ENCODE measurements at regions not wholly inside any gene's neighbourhood (a gene's known extent, or its start where the extent isn't known, plus 50 kb on each side); places are given as distances from the start of the nearest gene placed in this dataset.

DNA sequence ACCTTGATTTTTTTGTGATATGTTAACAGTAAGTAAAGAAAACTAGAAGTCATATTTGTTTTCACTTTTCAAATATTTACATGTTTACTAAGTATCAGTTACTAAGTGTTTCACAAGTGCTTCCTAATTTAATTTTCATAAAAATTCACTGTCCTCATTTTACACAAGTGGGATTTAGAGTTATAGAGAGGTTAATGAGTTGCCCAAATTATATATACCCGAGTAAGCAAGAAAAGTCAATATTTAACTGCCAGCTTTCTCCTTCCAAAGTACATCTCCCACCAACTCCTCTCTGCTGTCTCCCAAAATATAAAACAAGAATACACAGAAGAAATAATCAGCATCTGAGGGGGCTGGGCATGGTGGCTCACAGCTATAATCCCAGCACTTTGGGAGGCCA lies 896.7 kb upstream of the ANO3 start:
- H3K9ac ChIP-seq, result no peak overlapping the region
- H3K4me2 ChIP-seq, result no peak overlapping the region
- H3K27ac ChIP-seq, result no peak overlapping the region
- no peaks in the 10 kb centered on the region for H3K36me3 ChIP-seq (ENCODE audit: insufficient read depth)
- no peaks in the 10 kb centered on the region for H3K79me2 ChIP-seq (ENCODE audit: insufficient read depth, low read depth)
- H3K27me3 ChIP-seq (ENCODE audit: insufficient read depth, low read depth), result no peaks in the 10 kb centered on the region
- H4K20me1 ChIP-seq (ENCODE audit: insufficient read depth), result no peaks in the 10 kb centered on the region
- TF ChIP-seq, protein P1, sequence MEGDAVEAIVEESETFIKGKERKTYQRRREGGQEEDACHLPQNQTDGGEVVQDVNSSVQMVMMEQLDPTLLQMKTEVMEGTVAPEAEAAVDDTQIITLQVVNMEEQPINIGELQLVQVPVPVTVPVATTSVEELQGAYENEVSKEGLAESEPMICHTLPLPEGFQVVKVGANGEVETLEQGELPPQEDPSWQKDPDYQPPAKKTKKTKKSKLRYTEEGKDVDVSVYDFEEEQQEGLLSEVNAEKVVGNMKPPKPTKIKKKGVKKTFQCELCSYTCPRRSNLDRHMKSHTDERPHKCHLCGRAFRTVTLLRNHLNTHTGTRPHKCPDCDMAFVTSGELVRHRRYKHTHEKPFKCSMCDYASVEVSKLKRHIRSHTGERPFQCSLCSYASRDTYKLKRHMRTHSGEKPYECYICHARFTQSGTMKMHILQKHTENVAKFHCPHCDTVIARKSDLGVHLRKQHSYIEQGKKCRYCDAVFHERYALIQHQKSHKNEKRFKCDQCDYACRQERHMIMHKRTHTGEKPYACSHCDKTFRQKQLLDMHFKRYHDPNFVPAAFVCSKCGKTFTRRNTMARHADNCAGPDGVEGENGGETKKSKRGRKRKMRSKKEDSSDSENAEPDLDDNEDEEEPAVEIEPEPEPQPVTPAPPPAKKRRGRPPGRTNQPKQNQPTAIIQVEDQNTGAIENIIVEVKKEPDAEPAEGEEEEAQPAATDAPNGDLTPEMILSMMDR (conservative IDR thresholded peaks at IDR 0.05; ENCODE audit: low read depth, low read length), result no peak
- H2AFZ ChIP-seq (ENCODE audit: low read depth), result no peak overlapping the region
- no peak overlapping the region for H3K4me3 ChIP-seq (IDR thresholded peaks at IDR 0.05; ENCODE audit: insufficient read depth, low read depth, low read length)
- peaks cover 11% of the 10 kb centered on the region for H3K4me1 ChIP-seq (ENCODE audit: low read depth, poor library complexity, severe bottlenecking)

DNA sequence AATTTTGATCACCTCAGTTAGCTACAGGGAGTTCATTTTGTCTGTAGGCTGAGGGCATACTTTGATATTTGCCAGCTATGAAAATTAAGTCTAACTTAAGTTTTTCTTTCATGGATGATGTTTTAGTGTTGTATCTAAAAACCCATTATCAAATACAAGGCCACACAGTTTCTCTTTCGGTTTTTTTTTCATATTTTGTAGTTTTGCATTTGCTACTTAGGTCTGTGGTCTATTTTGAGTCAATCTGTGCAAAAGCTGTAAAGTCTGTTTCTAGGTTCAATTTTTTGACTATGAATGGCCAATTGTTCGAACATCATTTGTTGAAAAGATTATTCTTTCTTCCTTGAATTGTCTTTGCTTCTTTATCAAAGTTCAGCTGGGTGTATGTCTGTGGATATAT lies 895.6 kb upstream of the ANO3 start:
- no peak overlapping the region for H3K27ac ChIP-seq
- TF ChIP-seq, protein P1 (conservative IDR thresholded peaks at IDR 0.05; ENCODE audit: low read depth, low read length), result no peak
- H3K4me1 ChIP-seq (ENCODE audit: low read depth, poor library complexity, severe bottlenecking), result peaks cover 19% of the 10 kb centered on the region
- no peak overlapping the region for H3K4me3 ChIP-seq (IDR thresholded peaks at IDR 0.05; ENCODE audit: insufficient read depth, low read depth, low read length)
- peak overlapping the region; percentile 19; the same call in 1 of the 2 replicates for H2AFZ ChIP-seq (ENCODE audit: low read depth)
- no peaks in the 10 kb centered on the region for H3K79me2 ChIP-seq (ENCODE audit: insufficient read depth, low read depth)
- H3K9ac ChIP-seq, result no peak overlapping the region
- no peak overlapping the region for H3K4me2 ChIP-seq
- H3K27me3 ChIP-seq (ENCODE audit: insufficient read depth, low read depth), result no peaks in the 10 kb centered on the region
- H4K20me1 ChIP-seq (ENCODE audit: insufficient read depth), result no peaks in the 10 kb centered on the region
- H3K36me3 ChIP-seq (ENCODE audit: insufficient read depth), result no peaks in the 10 kb centered on the region

DNA sequence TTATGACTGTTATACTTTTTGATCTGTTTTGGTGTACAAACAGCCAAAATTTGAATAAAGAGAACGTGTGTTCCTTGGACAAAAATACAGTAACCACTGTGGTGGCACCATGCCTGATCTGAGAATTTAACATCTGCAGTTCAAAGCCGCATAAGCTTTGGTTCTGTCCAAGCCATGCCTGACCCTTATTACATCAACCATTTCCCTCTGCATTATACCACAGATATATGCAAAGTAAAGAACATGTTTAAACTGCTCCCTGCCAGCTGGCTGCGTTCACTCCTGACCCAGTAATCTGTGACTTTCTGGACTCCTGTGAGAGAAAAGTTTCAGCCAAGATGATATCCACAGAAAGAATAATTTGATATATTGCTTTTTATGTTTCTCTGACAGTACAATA lies 890.5 kb upstream of the ANO3 start:
- H3K36me3 ChIP-seq (ENCODE audit: insufficient read depth), result no peaks in the 10 kb centered on the region
- TF ChIP-seq, protein P1 (conservative IDR thresholded peaks at IDR 0.05; ENCODE audit: low read depth, low read length), result no peak
- no peak overlapping the region for H2AFZ ChIP-seq (ENCODE audit: low read depth)
- H3K9ac ChIP-seq, result no peak overlapping the region
- no peaks in the 10 kb centered on the region for H3K79me2 ChIP-seq (ENCODE audit: insufficient read depth, low read depth)
- no peaks in the 10 kb centered on the region for H3K27me3 ChIP-seq (ENCODE audit: insufficient read depth, low read depth)
- H3K4me3 ChIP-seq (IDR thresholded peaks at IDR 0.05; ENCODE audit: insufficient read depth, low read depth, low read length), result no peak overlapping the region
- H3K27ac ChIP-seq, result no peak overlapping the region
- H3K4me1 ChIP-seq (ENCODE audit: low read depth, poor library complexity, severe bottlenecking), result peaks cover 31% of the 10 kb centered on the region
- H4K20me1 ChIP-seq (ENCODE audit: insufficient read depth), result no peaks in the 10 kb centered on the region
- H3K4me2 ChIP-seq, result no peak overlapping the region

DNA sequence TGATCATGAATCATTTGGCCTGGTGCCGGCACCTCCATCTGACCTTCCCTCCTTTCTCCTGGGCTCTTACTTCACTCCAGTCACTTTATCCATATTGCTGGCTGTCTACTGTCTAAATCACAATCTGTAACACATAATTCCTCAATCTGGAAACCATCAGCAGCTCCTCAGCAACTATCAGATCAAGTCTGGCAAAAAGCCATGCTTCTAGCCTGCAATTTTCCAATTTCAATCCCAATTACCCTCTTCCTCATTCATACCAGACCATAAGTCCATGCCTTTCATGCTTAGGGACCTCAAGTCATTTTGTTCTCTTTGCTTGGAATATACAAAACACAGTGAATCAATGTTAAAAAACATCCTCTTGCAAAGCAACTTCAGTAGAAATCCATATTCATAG lies 882.8 kb upstream of the ANO3 start:
- Histone ChIP-seq H3K79me2 (ENCODE audit: insufficient read depth, low read depth) (no peaks in the 10 kb centered on the region), H3K9ac (no peak overlapping the region), H3K27me3 (ENCODE audit: insufficient read depth, low read depth) (no peaks in the 10 kb centered on the region), H4K20me1 (ENCODE audit: insufficient read depth) (no peaks in the 10 kb centered on the region), H3K4me3 (IDR thresholded peaks at IDR 0.05; ENCODE audit: insufficient read depth, low read depth, low read length) (no peak overlapping the region), H3K4me2 (no peak overlapping the region), H3K27ac (no peak overlapping the region), H3K36me3 (ENCODE audit: insufficient read depth) (no peaks in the 10 kb centered on the region), H3K4me1 (ENCODE audit: low read depth, poor library complexity, severe bottlenecking) (no peaks in the 10 kb centered on the region), H2AFZ (ENCODE audit: low read depth) (no peak overlapping the region)
- TF ChIP-seq, protein P1 (conservative IDR thresholded peaks at IDR 0.05; ENCODE audit: low read depth, low read length), result no peak

Measured in KMS-11 (cell line).